Lower leg skin (tissue), 3 donors: ENCODE measurements at regions not wholly inside any gene's neighbourhood (a gene's known extent, or its start where the extent isn't known, plus 50 kb on each side); places are given as distances from the start of the nearest gene placed in this dataset.
"Not testable (repeated sequence)": the region's sequence is repeated elsewhere in the genome, so short reads cannot be mapped to it uniquely, and the experiment has no call there.

Experiments
- POLR2A ChIP-seq, 2 donors: fragments of 450-650 bp; IDR thresholded peaks; one replicate each; pipeline ENCODE4 v1.6.1; 2016 to 2017; ENCODE audit warnings: antibody characterized with exemption in 2 of 2, mild to moderate bottlenecking in 1 of 2, moderate library complexity in 1 of 2
- TF ChIP-seq, protein P1 (sequence below), 3 donors: fragments of 450-650 bp; IDR thresholded peaks; one replicate each; pipeline ENCODE4 v1.5.1; 2016; ENCODE audit warnings: antibody characterized with exemption in 3 of 3, mild to moderate bottlenecking in 3 of 3, moderate library complexity in 2 of 3

DNA sequence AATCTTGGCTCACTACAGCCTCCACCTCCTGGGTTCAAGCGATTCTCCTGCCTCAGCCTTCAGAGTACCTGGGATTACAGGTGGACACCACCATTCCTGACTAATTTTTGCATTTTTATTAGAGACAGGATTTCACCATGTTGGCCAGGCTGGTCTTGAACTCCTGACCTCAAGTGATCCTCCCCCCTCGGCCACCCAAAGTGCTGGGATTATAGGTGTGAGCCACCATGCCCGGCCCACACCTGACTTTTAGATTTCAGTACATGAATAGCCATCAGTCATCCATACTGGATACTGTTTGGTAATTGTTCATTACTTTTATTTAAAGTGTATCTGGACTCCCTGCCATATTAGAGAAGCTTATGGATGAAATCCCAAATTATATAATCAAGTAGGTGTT is 82.6 kb upstream of the DCC start:
- TF ChIP-seq, protein P1, sequence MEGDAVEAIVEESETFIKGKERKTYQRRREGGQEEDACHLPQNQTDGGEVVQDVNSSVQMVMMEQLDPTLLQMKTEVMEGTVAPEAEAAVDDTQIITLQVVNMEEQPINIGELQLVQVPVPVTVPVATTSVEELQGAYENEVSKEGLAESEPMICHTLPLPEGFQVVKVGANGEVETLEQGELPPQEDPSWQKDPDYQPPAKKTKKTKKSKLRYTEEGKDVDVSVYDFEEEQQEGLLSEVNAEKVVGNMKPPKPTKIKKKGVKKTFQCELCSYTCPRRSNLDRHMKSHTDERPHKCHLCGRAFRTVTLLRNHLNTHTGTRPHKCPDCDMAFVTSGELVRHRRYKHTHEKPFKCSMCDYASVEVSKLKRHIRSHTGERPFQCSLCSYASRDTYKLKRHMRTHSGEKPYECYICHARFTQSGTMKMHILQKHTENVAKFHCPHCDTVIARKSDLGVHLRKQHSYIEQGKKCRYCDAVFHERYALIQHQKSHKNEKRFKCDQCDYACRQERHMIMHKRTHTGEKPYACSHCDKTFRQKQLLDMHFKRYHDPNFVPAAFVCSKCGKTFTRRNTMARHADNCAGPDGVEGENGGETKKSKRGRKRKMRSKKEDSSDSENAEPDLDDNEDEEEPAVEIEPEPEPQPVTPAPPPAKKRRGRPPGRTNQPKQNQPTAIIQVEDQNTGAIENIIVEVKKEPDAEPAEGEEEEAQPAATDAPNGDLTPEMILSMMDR (IDR thresholded peaks at IDR 0.05) = not testable (repeated sequence)
- not testable (repeated sequence) for TF ChIP-seq POLR2A (IDR thresholded peaks at IDR 0.05)
